Cardiac septum (tissue), 1 donor: ENCODE measurements at regions not wholly inside any gene's neighbourhood (a gene's known extent, or its start where the extent isn't known, plus 50 kb on each side); places are given as distances from the start of the nearest gene placed in this dataset.
"Not testable (repeated sequence)": the region's sequence is repeated elsewhere in the genome, so short reads cannot be mapped to it uniquely, and the experiment has no call there.

Experiments
- DNase-seq: peaks from one replicate; pipeline ENCODE4 v3.0.0-alpha.2; 2020; ENCODE audit warnings: low spot score
- intact Hi-C: fragments of 100-400 bp; cut with DNase I; formaldehyde crosslinking; loops from one replicate; pipeline ENCODE4 v1.14.0; 2022
- donor health status: DM: no; HTN: no; CAD: no.

GRCh38 chr4:45316257-45316656, 589.9 kb upstream of the GNPDA2 start:
- DNase-seq: no peak
- intact Hi-C loops: no loop called here

- DNase-seq: no peak
- intact Hi-C loops: no loop called here
These were observed 576.5 kb upstream of the GNPDA2 start for GRCh38 chr4:45302828-45303227.

GRCh38 chr4:45294464-45294863, 568.1 kb upstream of the GNPDA2 start:
- intact Hi-C loops: no loop called here
- no peak for DNase-seq

- intact Hi-C loops: no loop called here
- DNase-seq: no peak
These were observed 567.0 kb upstream of the GNPDA2 start for GRCh38 chr4:45293335-45293734.

- intact Hi-C loops: no loop called here
- DNase-seq: no peak
These were observed 566.5 kb upstream of the GNPDA2 start for GRCh38 chr4:45292844-45293243.

GRCh38 chr4:45284400-45285085, 558.2 kb upstream of the GNPDA2 start:
- intact Hi-C loops: no loop called here
- no peak for DNase-seq

GRCh38 chr4:45283352-45283751, 557.0 kb upstream of the GNPDA2 start:
- intact Hi-C loops: no loop called here
- no peak for DNase-seq

- intact Hi-C loops: no loop called here
- no peak for DNase-seq
These were observed 553.8 kb upstream of the GNPDA2 start for GRCh38 chr4:45280121-45280520.

- DNase-seq: no peak
- intact Hi-C loops: no loop called here
These were observed 549.5 kb upstream of the GNPDA2 start for GRCh38 chr4:45275862-45276261.

- DNase-seq, intact Hi-C loops: not testable (repeated sequence)
These were observed 521.8 kb upstream of the GNPDA2 start for GRCh38 chr4:45248106-45248505.

- no peak for DNase-seq
- intact Hi-C loops: no loop called here
These were observed 515.6 kb upstream of the GNPDA2 start for GRCh38 chr4:45241976-45242375.

- no peak for DNase-seq
- intact Hi-C loops: no loop called here
These were observed 502.9 kb upstream of the GNPDA2 start for GRCh38 chr4:45229206-45229605.

GRCh38 chr4:45215976-45216542, 489.7 kb upstream of the GNPDA2 start:
- intact Hi-C loops: no loop called here
- DNase-seq: no peak

- intact Hi-C loops, DNase-seq: not testable (repeated sequence)
These were observed 482.1 kb upstream of the GNPDA2 start for GRCh38 chr4:45208476-45208875.

GRCh38 chr4:45207864-45208331, 481.5 kb upstream of the GNPDA2 start:
- intact Hi-C loops, DNase-seq: not testable (repeated sequence)

- intact Hi-C loops, DNase-seq: not testable (repeated sequence)
These were observed 481.0 kb upstream of the GNPDA2 start for GRCh38 chr4:45207241-45207863.

- no peak for DNase-seq
- intact Hi-C loops: no loop called here
These were observed 473.4 kb upstream of the GNPDA2 start for GRCh38 chr4:45199736-45200135.

GRCh38 chr4:45188501-45188900, 462.1 kb upstream of the GNPDA2 start:
- intact Hi-C loops: no loop called here
- no peak for DNase-seq

- no peak for DNase-seq
- intact Hi-C loops: no loop called here
These were observed 459.9 kb upstream of the GNPDA2 start for GRCh38 chr4:45186249-45186648.

- DNase-seq: no peak
- intact Hi-C loops: no loop called here
These were observed 457.5 kb upstream of the GNPDA2 start for GRCh38 chr4:45183905-45184304.

- intact Hi-C loops: no loop called here
- DNase-seq: no peak
These were observed 446.3 kb upstream of the GNPDA2 start for GRCh38 chr4:45172636-45173035.
